ENCODE measurements at regions not wholly inside any gene's neighbourhood (a gene's known extent, or its start where the extent isn't known, plus 50 kb on each side); places are given as distances from the start of the nearest gene placed in this dataset.

DNA sequence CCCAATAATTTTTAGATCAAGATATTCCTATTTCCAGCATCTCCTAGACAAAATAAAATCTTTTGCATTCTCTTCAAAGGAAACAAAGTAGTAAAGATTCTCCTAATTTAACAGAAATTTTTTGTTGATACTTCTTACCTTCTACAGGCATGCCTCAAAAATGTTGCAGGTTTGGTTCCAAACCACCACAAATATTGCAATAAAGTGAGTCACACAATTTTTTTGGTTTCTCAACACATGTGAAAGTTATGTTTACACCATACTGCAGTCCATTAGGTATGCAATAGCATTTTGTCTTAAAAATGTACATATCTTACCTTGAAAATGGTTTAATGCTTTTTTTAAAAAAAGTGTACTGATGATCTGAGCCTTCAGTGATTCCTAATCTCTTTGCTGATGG lies 65.6 kb upstream of the USP15 start:
- no peak for TF ChIP-seq EZH2 (IDR thresholded peaks at IDR 0.05; ENCODE audit: borderline replicate concordance, low read length)
- TF ChIP-seq, protein P1, sequence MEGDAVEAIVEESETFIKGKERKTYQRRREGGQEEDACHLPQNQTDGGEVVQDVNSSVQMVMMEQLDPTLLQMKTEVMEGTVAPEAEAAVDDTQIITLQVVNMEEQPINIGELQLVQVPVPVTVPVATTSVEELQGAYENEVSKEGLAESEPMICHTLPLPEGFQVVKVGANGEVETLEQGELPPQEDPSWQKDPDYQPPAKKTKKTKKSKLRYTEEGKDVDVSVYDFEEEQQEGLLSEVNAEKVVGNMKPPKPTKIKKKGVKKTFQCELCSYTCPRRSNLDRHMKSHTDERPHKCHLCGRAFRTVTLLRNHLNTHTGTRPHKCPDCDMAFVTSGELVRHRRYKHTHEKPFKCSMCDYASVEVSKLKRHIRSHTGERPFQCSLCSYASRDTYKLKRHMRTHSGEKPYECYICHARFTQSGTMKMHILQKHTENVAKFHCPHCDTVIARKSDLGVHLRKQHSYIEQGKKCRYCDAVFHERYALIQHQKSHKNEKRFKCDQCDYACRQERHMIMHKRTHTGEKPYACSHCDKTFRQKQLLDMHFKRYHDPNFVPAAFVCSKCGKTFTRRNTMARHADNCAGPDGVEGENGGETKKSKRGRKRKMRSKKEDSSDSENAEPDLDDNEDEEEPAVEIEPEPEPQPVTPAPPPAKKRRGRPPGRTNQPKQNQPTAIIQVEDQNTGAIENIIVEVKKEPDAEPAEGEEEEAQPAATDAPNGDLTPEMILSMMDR (conservative IDR thresholded peaks at IDR 0.05 in 1 of 2, IDR thresholded peaks at IDR 0.05 in 1 of 2; ENCODE audit: extremely low read depth in 1 of 2, insufficient read depth in 1 of 2, low read depth in 1 of 2, low read length in 2 of 2) = no peak

All from mammary epithelial cell (primary cell).